ENCODE measurements at regions not wholly inside any gene's neighbourhood (a gene's known extent, or its start where the extent isn't known, plus 50 kb on each side); places are given as distances from the start of the nearest gene placed in this dataset.

- DNase-seq, result no peak
Observed at GRCh38 chr5:2222246-2222992, 339.7 kb upstream of the IRX4 start.

DNA sequence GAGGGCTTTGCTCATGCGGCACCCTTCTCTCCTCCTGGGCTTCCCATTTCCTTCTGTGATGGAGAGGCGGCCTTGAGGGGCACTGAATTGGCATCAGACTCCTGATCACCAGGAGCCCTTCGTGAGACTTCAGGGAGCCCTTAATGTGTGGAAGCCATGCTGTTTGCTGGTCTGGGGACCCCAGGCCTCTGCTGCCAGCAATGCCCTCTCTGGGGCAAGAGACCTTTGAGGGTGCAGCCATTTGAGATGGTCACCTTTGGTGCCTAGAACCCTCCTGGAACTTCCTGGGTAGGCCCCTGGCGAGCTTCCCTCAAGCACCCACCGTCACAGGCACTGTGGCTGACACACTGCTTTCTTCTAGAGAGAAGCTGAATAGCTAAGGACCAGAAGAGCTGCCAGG lies 338.7 kb upstream of the IRX4 start:
- no peak for DNase-seq

- DNase-seq, result no peak
Observed at GRCh38 chr5:2220741-2221140, 338.0 kb upstream of the IRX4 start.

GRCh38 chr5:2219149-2219776 lies 336.5 kb upstream of the IRX4 start:
- no peak for DNase-seq

GRCh38 chr5:2217219-2217618 lies 334.5 kb upstream of the IRX4 start:
- no peak for DNase-seq

- DNase-seq, result no peak
Observed at GRCh38 chr5:2214910-2215590, 332.3 kb upstream of the IRX4 start.

DNA sequence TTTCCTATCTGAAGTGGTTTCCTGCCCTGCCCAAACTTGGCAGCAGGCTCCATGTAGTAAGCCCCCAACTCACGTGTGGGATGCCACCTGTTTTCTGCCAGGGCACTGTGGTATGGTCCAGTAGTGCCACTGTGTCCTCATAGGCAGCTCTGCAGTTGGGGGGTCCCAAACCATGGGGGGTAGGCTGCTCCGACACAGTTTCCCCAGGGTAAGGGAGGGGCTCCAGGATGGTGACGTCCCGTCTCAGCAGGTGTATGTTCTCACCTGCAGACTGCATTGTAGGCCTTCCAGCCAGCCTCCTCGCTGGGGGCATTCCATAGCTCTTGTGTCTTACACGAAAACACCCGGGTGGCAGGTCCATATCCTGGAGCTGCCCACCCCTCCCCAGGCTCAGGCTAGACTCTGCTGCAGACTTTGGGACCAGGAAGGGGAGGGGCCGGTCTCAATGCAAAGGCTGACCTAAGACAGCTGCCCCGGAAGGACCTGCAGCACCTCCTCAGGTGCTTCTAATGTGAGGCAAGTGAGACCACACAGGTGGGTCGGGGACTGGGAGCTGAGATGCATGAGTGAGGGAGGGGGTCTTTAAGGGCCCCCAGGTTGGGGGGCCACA lies 330.5 kb upstream of the IRX4 start:
- no peak for DNase-seq

DNA sequence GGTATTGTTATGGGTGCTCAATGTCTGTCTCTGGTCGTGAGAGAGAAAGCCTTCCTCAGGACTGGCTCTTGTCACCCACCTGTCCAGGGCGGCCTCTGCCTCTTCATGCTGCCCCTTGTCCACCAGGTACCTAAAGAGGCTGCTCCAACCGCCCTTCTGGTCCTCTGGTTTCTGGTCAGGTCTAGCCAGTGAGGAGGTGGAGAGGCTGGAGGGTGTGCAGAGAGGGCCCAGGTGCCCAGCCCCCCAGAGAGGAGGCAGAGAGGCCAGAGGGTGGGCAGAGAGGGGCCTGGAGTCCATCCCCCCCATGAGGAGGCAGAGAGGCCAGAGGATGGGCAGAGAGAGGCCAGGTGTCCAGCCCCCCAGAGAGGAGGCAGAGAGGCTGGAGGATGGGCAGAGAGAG lies 329.8 kb upstream of the IRX4 start:
- no peak for DNase-seq

GRCh38 chr5:2208239-2208544 lies 325.5 kb upstream of the IRX4 start:
- DNase-seq, result no peak

GRCh38 chr5:2207416-2208238 lies 324.9 kb upstream of the IRX4 start:
- DNase-seq, result no peak

GRCh38 chr5:2207109-2207399 lies 324.3 kb upstream of the IRX4 start:
- no peak for DNase-seq

GRCh38 chr5:2206293-2207108 lies 323.8 kb upstream of the IRX4 start:
- DNase-seq, result no peak

DNA sequence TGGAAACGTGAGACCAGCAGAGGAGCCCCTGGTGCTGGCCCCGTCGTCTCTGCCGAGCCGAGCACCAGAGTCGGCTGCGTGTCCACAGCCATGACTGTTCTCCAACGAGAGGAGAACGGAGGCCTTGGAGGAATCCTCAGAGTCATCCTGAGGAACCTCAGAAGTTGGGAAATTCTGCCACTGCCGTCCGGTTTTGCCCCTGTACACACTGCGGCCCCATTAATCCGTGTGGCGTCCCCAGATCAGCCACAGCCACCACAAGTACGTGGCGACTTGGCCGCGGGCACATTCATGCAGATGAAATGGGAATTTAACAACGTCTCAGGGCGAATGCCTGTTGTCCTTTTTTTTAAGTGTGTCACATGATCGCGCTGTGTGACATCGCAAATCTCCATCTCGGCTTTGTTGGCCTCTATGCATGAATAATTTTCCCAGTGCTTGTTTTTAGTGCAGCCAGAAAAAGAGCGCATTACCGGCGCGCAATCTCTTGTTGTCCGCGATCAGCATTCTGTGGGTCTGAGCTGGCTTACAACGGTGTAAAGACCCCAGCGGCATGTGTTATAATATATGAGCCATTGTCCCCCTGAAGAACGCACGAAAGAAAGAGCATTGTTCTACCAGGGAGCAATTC lies 323.0 kb upstream of the IRX4 start:
- DNase-seq, result no peak

DNA sequence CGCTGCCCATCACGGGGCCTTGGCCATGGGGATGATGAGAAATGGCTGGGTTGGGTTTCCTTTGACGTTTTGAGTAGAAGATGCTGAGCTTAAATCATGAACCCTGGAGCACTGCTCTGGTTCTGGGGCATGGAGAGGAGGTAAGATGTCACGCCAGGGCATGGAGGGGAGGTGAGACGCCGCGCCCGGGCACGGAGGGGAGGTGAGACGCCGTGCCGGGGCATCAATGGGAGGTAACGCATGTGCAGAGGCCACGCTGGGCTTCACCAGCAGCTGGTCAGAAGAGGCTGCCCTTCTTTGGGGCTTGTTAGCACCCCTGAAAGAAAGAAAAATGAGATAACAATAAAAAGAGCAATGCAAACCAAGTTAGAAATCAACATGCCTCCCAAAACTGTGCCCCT lies 322.5 kb upstream of the IRX4 start:
- DNase-seq, result no peak

- no peak for DNase-seq
Observed at GRCh38 chr5:2204366-2205184, 321.9 kb upstream of the IRX4 start.

DNA sequence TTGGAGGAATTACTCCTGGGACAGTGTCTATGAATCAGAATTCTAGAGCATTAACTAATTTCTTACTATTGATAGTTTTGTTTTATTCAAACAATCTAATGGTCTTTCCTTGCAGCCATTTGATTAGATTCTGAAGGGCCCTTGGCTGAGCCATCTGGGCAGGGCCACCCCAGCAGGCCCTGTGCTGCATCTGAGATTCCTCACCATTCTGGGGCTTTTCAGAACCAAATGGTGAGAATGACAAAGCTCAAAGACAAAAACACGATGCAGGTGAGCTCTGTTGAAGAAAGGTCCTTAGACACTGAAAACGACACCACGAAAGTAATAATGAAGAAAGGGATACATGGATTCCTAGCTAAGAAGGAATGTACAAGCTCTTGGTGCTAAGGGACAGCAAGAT lies 321.0 kb upstream of the IRX4 start:
- no peak for DNase-seq

DNA sequence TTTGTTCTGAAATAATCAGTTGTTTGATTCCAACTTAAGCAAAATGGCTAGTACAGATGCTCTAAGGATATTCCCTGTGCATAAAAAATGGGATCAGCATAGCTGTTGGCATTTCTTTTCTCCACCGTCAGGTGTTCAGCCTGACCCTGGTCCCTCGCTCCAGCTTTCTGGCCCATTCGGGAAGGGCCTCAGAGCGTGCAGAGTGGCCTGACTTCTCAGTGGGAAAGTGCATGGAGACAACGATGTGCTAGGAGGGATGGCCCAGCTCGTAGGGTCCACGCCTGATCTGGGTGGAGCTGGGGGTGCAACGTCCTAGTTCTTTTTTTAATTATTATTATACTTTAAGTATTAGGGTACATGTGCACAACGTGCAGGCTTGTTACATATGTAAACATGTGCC lies 319.1 kb upstream of the IRX4 start:
- no peak for DNase-seq

DNA sequence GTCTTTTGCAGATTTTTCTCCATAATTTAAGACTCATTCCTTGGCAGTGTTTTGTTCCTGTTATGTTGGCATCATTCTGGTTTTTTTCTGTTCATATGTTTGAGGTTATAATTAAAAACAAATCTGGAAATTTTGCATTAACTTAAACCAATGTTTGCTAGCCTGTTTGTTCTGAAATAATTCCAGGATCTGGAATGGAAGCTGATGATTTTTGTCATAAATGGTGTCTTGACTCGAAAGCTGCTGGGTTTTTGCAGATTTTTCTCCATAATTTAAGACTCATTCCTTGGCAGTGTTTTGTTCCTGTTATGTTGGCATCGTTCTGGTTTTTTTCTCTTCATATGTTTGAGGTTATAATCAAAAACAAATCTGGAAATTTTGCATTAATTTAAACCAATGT lies 318.7 kb upstream of the IRX4 start:
- DNase-seq, result no peak

- DNase-seq, result no peak
Observed at GRCh38 chr5:2201011-2201410, 318.3 kb upstream of the IRX4 start.

DNA sequence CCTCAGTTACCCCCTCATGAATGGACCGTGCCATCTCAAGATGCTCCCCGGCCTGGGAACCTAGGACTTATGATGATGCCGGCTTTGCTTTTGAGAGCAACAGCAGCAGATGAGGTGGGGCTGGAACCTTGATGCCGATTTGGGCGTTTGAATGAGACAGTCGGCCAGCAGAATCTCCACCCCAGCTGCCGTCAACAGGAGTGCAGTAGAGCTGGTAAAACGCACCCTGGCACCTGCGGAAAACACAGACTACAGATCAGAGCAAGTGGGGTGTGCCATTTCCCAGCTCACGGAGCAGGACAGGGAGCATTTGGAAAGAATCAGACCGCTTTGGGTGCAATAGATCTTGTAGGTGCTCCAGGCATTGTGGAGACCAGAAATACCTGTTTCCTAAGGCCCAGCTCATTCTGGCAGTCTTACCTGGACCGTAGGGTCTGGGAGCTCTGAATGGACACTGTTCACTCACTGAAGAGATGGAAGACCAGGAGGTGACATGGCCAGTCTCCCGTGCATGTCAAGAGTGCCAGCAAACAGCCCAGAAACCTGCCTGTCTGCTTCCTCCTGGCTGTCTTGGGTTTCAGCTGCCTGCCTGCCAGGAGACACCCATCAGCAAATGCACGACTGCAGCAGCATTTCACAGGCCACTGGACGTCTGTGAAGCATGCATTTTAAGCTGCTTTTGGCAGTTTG lies 317.7 kb upstream of the IRX4 start:
- no peak for DNase-seq
